H1 (cell line): ENCODE measurements at regions not wholly inside any gene's neighbourhood (a gene's known extent, or its start where the extent isn't known, plus 50 kb on each side); places are given as distances from the start of the nearest gene placed in this dataset.

ENCODE experiments used
- ATF3 ChIP-seq: IDR thresholded peaks from 2 replicates; pipeline ENCODE4 v1.6.1; 2011; ENCODE audit warnings: low read depth, mild to moderate bottlenecking, low read length; ENCODE audit not compliant: insufficient read depth
- E2F6 ChIP-seq: IDR thresholded peaks from 2 replicates; pipeline ENCODE4 v1.6.1; 2012; ENCODE audit warnings: inconsistent platforms
- EGR1 ChIP-seq: IDR thresholded peaks from 2 replicates; pipeline ENCODE4 v1.6.1; 2011; ENCODE audit warnings: low read depth, low read length, borderline replicate concordance
- PHF8 ChIP-seq: fragments of 200-600 bp; sonication (generic); conservative IDR thresholded peaks from 2 replicates; pipeline ENCODE4 v1.7.1; 2012; ENCODE audit warnings: low read depth, mild to moderate bottlenecking, inconsistent platforms, low read length, moderate library complexity

GRCh38 chr6:163996491-163996890 is 582.0 kb downstream of the QKI start (continued):
- no peak for TF ChIP-seq EGR1
- no peak for TF ChIP-seq E2F6
- TF ChIP-seq PHF8, result no peak
- no peak for TF ChIP-seq ATF3
- TF ChIP-seq, all 59 proteins: peak for 0
